ENCODE measurements at regions not wholly inside any gene's neighbourhood (a gene's known extent, or its start where the extent isn't known, plus 50 kb on each side); places are given as distances from the start of the nearest gene placed in this dataset.

GRCh38 chr4:111855308-111855707 is 289.9 kb upstream of the FAM241A start:
- 0 out of 2 replicates have a peak overlapping the region, but pooled peaks have one; percentile 19 for H3K27ac ChIP-seq (ENCODE audit: low read depth, low read length)
- no peaks in the 10 kb centered on the region for H3K36me3 ChIP-seq (ENCODE audit: low read length)
- H3K9me3 ChIP-seq (ENCODE audit: insufficient read depth, low read length), result no peaks in the 10 kb centered on the region
- no peaks in the 10 kb centered on the region for H4K20me1 ChIP-seq (ENCODE audit: low read depth, low read length)
- H3K9me2 ChIP-seq (replicated peaks; ENCODE audit: insufficient read depth, low read length), result no peaks in the 10 kb centered on the region
- H3F3A ChIP-seq (ENCODE audit: insufficient read depth), result no peaks in the 10 kb centered on the region
- H3K9ac ChIP-seq (ENCODE audit: low read length), result no peak overlapping the region
- no peak overlapping the region for H2AFZ ChIP-seq (ENCODE audit: low read depth, low read length, severe bottlenecking)
- no peaks in the 10 kb centered on the region for H3K79me2 ChIP-seq (ENCODE audit: insufficient read depth, low read length)
- H3K27me3 ChIP-seq (ENCODE audit: low read length), result no peaks in the 10 kb centered on the region
- H3K4me2 ChIP-seq (ENCODE audit: low read depth, low read length, poor library complexity, severe bottlenecking), result no peak overlapping the region
- H3K4me3 ChIP-seq (ENCODE audit: insufficient read depth, low read length, poor library complexity, severe bottlenecking), result no peak overlapping the region
- TF ChIP-seq CTCF (IDR thresholded peaks at IDR 0.05; ENCODE audit: insufficient read depth, low read length, poor library complexity, severe bottlenecking), result no peak
- no peak for TF ChIP-seq EZH2phosphoT487 (conservative IDR thresholded peaks at IDR 0.05; ENCODE audit: low read length)

DNA sequence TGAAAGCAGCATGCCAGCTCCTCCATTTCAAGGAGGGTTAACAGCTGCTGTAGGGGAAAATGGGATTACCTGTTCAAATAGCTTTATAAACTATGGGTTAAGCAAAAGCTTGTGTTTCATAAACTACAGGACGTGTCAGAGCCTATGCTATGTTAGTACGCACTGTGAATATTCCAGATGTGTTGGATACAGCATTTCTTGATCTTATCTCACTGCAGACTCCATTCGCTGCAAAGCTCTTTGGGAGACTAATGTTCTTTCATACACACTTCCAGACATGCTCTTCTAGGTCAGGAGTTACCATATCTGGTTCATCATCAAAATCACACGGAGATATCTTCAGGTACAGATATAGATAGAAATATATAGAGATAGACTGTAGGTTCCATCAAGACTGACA is 281.2 kb upstream of the FAM241A start:
- no peak overlapping the region for H3K9ac ChIP-seq (ENCODE audit: low read length)
- H3K27me3 ChIP-seq (ENCODE audit: low read length), result no peaks in the 10 kb centered on the region
- no peak for TF ChIP-seq EZH2phosphoT487 (conservative IDR thresholded peaks at IDR 0.05; ENCODE audit: low read length)
- TF ChIP-seq CTCF (IDR thresholded peaks at IDR 0.05; ENCODE audit: insufficient read depth, low read length, poor library complexity, severe bottlenecking), result no peak
- H4K20me1 ChIP-seq (ENCODE audit: low read depth, low read length), result no peaks in the 10 kb centered on the region
- H2AFZ ChIP-seq (ENCODE audit: low read depth, low read length, severe bottlenecking), result no peak overlapping the region
- H3K9me3 ChIP-seq (ENCODE audit: insufficient read depth, low read length), result no peaks in the 10 kb centered on the region
- H3K36me3 ChIP-seq (ENCODE audit: low read length), result no peaks in the 10 kb centered on the region
- no peak overlapping the region for H3K4me3 ChIP-seq (ENCODE audit: insufficient read depth, low read length, poor library complexity, severe bottlenecking)
- H3K79me2 ChIP-seq (ENCODE audit: insufficient read depth, low read length), result no peaks in the 10 kb centered on the region
- H3K9me2 ChIP-seq (replicated peaks; ENCODE audit: insufficient read depth, low read length), result no peaks in the 10 kb centered on the region
- no peak overlapping the region for H3K4me2 ChIP-seq (ENCODE audit: low read depth, low read length, poor library complexity, severe bottlenecking)
- no peaks in the 10 kb centered on the region for H3F3A ChIP-seq (ENCODE audit: insufficient read depth)
- H3K27ac ChIP-seq (ENCODE audit: low read depth, low read length), result no peak overlapping the region

- TF ChIP-seq EZH2phosphoT487 (conservative IDR thresholded peaks at IDR 0.05; ENCODE audit: low read length) (no peak), CTCF (IDR thresholded peaks at IDR 0.05; ENCODE audit: insufficient read depth, low read length, poor library complexity, severe bottlenecking) (no peak)
- no peaks in the 10 kb centered on the region for H3K36me3 ChIP-seq (ENCODE audit: low read length)
- H3K27me3 ChIP-seq (ENCODE audit: low read length), result no peaks in the 10 kb centered on the region
- H3K4me3 ChIP-seq (ENCODE audit: insufficient read depth, low read length, poor library complexity, severe bottlenecking), result no peak overlapping the region
- no peak overlapping the region for H2AFZ ChIP-seq (ENCODE audit: low read depth, low read length, severe bottlenecking)
- H3F3A ChIP-seq (ENCODE audit: insufficient read depth), result no peaks in the 10 kb centered on the region
- no peaks in the 10 kb centered on the region for H3K9me2 ChIP-seq (replicated peaks; ENCODE audit: insufficient read depth, low read length)
- no peaks in the 10 kb centered on the region for H4K20me1 ChIP-seq (ENCODE audit: low read depth, low read length)
- H3K4me2 ChIP-seq (ENCODE audit: low read depth, low read length, poor library complexity, severe bottlenecking), result no peak overlapping the region
- no peak overlapping the region for H3K27ac ChIP-seq (ENCODE audit: low read depth, low read length)
- H3K9me3 ChIP-seq (ENCODE audit: insufficient read depth, low read length), result no peaks in the 10 kb centered on the region
- no peaks in the 10 kb centered on the region for H3K79me2 ChIP-seq (ENCODE audit: insufficient read depth, low read length)
- H3K9ac ChIP-seq (ENCODE audit: low read length), result no peak overlapping the region
Observed at GRCh38 chr4:111869339-111869738, 275.9 kb upstream of the FAM241A start.
